CD4-positive, alpha-beta T cell treated with Interleukin-6 at 100 ng/mL for 8 hours (primary cell): ENCODE measurements at regions not wholly inside any gene's neighbourhood (a gene's known extent, or its start where the extent isn't known, plus 50 kb on each side); places are given as distances from the start of the nearest gene placed in this dataset.

Source experiments
- DNase-seq: peaks from one replicate; pipeline ENCODE4 v3.0.0-alpha.2; 2020; ENCODE audit warnings: mixed read lengths, low spot score

DNA sequence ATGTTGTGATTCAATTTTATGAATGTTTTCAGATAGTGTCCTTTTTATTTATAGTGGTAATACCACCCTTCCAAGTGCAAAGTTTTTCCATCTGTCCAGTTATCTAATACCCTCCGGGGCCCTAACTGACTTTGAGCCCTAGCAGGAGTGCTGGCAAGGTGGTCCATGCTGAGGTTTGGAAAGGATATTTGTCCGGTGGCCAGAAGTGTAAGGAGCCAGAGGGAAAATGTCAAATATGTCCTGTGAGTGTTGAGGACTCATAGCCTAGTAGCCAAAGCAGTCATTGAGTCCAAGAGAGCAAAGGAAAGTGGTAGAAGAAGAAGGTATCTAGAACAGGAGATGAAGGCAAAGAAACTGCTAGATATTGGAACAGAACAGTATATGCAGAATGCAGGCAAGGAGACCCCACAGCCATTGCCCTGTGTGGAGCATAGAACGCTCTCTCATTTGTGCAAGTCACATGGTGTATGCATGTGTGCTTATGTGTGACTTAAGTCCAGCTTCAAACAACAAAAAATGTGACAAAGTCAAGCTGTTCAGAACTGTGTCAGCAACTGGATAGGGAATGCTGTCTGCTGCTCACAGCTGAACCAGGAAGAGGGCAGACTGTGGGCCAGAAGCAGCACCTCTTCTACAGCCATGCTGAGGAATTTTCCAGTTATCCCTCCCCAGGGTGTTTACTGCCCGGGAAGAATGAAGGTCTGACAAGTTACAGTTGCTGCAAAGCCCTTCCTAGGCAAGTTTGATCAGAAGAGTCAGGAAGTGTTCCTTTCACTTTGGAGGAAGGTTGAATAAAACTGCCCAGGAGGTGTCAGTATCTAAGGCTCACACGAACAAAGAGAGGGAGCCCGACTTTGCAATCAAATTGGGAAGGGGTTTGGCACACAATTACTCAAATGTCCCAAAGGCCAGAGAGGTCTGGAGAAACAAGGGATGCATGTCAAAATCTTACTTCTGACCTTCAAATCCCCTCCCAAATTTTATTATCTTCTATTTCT lies 463.3 kb upstream of the DMAC1 start:
- DNase-seq, result no peak

- DNase-seq, result no peak
These were observed 462.2 kb upstream of the DMAC1 start for GRCh38 chr9:8261737-8262136.

- no peak for DNase-seq
These were observed 459.4 kb upstream of the DMAC1 start for GRCh38 chr9:8259028-8259427.

DNA sequence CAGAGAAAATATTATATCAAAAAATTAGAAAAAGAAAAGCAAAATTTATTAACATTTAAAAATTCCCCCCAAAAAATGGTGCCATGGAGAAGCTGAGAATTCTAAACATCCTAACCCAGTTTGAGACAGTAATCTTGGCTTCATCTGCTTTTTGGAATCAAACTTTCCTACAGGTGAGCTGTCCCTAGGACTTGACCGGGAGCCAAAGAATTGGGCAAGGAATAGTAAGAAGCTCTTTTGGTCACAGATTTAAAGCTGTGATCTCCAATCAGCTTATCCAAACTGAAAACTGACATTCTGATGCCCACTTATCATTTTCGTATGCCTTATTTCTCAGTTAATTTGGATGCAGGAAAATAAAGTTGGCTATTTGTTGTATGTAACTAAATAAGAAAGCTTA lies 457.3 kb upstream of the DMAC1 start:
- no peak for DNase-seq

DNA sequence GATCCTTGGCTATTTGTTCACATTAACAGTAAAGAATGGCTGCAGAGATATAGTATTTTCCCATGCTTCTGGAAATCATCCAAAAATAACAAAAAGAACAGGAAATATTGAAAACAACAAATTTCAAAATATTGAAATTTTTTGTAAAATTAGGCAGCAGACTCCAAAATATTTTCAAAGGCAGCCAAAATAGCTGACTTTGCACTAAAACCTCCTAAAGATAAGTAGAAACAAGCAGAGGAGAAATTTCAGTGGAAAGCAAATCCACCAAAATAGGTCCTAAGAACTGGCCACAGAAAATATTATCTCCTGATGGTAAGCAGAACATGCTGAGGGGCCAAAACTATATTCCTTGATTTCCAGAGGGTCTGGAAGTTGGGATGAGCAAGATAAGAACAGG lies 456.3 kb upstream of the DMAC1 start:
- no peak for DNase-seq

- DNase-seq, result no peak
These were observed 455.0 kb upstream of the DMAC1 start for GRCh38 chr9:8254541-8254940.

GRCh38 chr9:8252445-8252844 lies 452.9 kb upstream of the DMAC1 start:
- no peak for DNase-seq

- DNase-seq, result no peak
These were observed 452.0 kb upstream of the DMAC1 start for GRCh38 chr9:8251566-8251965.

- DNase-seq, result no peak
These were observed 445.0 kb upstream of the DMAC1 start for GRCh38 chr9:8244505-8245092.

DNA sequence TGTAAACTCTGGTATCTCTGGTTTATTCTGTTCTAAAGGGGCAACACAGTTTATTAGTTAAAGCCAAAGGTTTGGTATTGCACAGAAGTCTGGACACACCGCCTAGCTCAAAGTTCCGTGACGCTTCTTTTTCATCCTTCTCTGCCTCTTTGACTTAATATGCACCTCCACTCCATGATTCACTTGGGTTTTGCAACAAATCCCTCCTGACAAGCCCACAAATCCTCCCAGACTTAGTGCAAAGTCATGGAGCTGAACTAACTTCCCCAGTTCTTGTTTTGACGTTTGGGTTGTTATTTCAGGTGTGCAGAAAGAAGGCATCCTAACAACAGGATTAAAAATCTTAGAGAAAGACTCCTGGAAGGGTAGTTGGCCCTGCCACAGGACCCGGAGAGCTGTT lies 441.6 kb upstream of the DMAC1 start:
- no peak for DNase-seq

- no peak for DNase-seq
These were observed 437.5 kb upstream of the DMAC1 start for GRCh38 chr9:8237096-8237495.

- DNase-seq, result no peak
These were observed 435.9 kb upstream of the DMAC1 start for GRCh38 chr9:8235489-8235888.

DNA sequence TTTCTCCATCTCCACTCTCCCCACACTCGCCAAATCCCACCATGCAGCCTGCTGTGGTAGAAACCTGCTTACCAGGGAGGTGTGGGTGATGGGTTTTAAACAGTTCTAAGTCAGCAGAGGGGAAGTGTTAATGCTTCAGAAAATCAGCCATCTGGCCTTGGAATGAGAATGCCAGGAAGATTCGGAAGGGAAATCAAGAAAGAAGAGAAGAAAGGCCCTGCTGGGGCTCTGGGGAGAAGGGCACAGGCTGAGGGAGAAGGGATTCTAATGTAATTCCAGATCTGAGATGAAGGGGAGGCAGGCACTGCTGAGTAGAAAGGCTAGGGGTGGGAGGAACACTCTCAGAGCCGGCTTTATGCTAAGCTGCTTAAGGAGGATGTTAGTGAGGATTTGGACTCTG lies 434.7 kb upstream of the DMAC1 start:
- DNase-seq, result no peak

- DNase-seq, result no peak
These were observed 433.1 kb upstream of the DMAC1 start for GRCh38 chr9:8232726-8233125.

GRCh38 chr9:8229226-8229625 lies 429.6 kb upstream of the DMAC1 start:
- no peak for DNase-seq

DNA sequence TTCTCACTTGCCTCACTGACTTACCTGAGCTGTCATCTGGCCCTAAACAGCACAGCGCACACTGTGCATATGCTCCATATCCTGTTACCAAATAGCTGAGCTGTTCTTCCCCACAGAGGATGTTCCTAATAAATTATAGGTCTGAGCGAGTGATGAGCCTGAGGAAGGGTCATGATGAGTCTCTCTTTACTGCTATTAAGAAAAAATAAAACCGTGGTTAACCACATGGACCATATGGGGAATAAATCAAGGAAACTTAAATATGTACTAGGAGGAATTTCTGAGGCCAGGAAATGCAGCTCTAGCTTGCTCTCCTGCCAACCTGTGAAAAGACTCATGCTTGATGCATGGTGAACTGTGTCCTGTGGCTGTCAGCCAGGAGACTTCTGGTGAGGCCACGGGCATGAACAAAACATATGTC lies 424.8 kb upstream of the DMAC1 start:
- no peak for DNase-seq

GRCh38 chr9:8223861-8224260 lies 424.3 kb upstream of the DMAC1 start:
- no peak for DNase-seq

- no peak for DNase-seq
These were observed 421.9 kb upstream of the DMAC1 start for GRCh38 chr9:8221462-8221861.

GRCh38 chr9:8208465-8208864 lies 408.9 kb upstream of the DMAC1 start:
- DNase-seq, result no peak

DNA sequence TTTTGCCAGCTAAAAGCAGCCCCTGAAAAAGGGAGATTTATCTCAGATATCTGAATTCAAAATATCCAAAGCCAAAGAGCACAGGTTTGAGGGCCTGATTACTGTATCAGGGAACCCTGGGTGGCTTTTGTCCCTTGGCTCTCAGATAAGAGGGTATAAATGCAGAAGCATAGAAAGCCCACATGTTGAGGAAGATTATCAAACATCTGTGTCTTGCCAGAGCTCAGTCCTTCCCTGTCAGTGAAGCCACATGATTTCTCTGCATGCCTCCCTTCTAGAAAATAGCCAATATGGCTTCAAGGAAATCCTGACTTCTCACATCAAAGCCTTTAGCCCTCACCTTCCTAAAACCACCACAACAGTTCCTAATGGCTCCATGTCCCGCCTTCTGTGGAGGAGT lies 408.0 kb upstream of the DMAC1 start:
- no peak for DNase-seq

DNA sequence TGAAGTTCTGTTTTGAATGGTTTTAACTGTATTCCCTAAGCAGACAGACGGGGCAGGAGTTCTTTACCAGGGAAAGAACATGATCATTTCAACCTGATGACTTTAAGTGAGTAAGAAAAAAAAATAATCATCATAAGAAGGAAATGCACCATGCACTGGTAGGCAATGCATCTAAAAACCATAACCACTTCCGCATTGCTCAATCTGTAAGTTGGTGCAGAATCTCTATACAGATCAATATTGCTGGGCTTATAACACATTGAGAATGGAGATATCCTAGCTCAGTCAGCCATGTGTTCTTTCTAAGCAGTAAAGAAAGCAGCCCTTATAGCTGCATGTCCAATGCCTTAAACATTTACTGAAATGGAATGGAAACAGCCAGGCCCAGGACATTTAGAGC lies 407.1 kb upstream of the DMAC1 start:
- no peak for DNase-seq

DNA sequence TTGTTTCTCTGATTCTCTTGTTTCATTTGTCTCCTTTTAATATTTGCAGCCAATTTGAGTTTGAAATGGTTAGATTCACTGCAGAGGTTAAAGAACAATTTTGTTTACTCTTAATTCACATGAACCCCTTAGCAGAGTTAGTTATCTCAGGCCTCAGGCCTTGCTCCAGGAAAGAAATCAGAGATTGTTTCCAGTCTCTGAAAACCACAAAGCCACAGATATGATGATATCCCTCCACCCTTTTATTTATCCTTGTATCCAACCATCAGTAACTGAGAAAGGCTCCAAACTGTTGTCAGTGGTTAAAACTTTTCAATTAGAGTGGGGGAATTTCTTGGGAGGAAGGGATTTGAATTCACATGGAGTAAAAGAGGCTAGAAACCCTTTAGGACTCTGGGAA lies 406.0 kb upstream of the DMAC1 start:
- no peak for DNase-seq

GRCh38 chr9:8189881-8190280 lies 390.3 kb upstream of the DMAC1 start:
- no peak for DNase-seq
